GM19452 (cell line): ENCODE measurements at regions not wholly inside any gene's neighbourhood (a gene's known extent, or its start where the extent isn't known, plus 50 kb on each side); places are given as distances from the start of the nearest gene placed in this dataset.

Source experiments
- ATAC-seq: cut with Tn5 transposase; IDR thresholded peaks from one replicate; pipeline ENCODE4 v1.9.1; 2021; ENCODE audit not compliant: unreplicated experiment

DNA sequence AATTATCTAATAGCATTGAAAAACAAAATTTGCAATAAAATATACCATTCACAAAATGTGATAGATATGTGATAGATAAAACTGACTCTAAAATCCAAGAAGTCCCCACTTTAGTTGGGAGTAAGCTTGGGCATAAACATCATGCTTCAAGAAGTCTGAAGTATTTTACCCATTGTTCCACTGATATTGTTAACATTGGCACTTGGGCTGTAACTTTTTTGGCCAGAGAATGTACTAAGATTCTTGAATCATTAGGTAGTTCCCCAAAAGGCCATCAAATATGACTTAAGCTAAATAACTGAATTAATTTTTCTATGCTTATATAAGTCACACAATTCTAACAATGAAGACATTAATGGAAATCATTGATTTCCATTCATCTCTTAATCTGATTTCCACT, 413.6 kb downstream of the CDH2 start:
- ATAC-seq = no peak

DNA sequence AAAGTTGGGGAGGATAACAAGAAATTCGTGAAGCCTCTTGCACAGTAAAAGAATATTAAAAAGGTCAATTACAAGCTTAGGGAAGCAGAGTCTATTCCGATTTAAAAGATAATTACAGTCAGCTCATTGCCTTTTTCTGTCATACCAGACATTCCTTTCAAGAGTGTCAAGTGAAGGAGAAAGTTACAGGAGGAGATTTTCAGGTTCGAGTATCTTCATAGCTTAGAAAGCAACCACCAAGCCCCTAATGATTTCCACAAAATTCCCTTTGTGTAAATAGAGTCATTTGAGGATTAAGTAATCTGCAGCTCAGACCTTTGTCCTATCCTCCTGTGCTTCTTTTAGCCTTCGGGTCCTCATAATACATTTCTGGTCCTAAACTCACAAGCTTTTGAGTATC, 414.9 kb downstream of the CDH2 start:
- ATAC-seq = no peak

DNA sequence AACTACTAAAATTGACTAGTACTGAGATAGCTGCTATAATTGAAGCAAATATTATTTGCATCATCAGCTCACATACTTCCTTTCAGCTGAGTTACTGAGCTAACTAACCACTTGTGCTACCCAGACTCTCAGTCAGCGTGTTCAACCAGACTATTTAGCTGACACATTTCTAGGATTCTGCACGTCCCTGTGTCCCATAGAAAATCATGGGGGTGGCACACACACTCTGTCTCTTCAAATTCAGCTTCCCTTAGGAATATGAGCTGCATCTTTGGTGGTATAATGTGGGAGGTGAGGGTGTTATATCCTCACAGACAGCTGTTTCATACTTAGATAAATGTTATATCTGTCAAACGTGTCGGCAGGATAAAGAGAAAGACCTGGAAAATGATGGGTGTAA, 424.0 kb downstream of the CDH2 start:
- no peak for ATAC-seq

- ATAC-seq = no peak
Observed at GRCh38 chr18:27750923-27751322, 426.0 kb downstream of the CDH2 start.

- no peak for ATAC-seq
Observed at GRCh38 chr18:27750014-27750413, 426.9 kb downstream of the CDH2 start.

GRCh38 chr18:27749194-27749593, 427.7 kb downstream of the CDH2 start:
- no peak for ATAC-seq

DNA sequence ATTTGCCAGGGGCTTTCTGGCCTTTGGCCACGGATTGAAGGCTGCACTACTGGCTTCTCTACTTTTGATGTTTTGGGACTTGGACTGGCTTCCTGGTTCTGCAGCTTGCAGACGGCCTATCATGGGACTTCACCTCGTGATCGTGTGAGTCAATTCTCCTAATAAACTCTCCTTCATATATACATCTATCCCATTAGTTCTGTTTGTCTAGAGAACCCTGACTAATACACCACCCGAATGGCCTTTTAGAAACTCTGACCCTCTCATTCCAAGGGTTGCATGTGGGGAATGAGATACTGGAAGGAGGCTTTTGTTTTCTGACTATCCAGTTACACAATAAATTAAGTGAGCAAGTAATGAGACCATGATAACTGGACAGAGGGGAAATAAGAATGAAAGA, 430.7 kb downstream of the CDH2 start:
- no peak for ATAC-seq

GRCh38 chr18:27735117-27735516, 441.8 kb downstream of the CDH2 start:
- ATAC-seq = no peak

DNA sequence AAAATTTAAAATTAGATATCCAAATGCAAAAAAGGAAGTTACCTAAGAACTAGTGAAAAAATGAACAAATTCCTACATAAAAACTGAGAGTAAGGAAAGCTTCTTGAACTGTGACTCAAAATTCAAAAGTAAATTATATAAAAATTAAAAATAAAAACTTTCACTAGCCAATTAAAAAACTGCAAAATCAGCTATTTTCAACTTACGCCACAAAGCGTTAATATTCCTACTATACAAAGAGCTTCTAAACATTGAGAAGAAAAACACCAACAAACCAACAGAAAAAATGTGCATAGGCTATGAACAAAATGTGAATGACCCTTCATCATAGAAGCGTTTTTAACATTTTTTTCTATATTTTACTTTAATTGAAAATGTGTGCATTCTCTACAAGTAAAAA, 445.7 kb downstream of the CDH2 start:
- no peak for ATAC-seq

- ATAC-seq = no peak
Observed at GRCh38 chr18:27728659-27729058, 448.3 kb downstream of the CDH2 start.

- no peak for ATAC-seq
Observed at GRCh38 chr18:27724362-27724761, 452.6 kb downstream of the CDH2 start.

- no peak for ATAC-seq
Observed at GRCh38 chr18:27723168-27723567, 453.8 kb downstream of the CDH2 start.

DNA sequence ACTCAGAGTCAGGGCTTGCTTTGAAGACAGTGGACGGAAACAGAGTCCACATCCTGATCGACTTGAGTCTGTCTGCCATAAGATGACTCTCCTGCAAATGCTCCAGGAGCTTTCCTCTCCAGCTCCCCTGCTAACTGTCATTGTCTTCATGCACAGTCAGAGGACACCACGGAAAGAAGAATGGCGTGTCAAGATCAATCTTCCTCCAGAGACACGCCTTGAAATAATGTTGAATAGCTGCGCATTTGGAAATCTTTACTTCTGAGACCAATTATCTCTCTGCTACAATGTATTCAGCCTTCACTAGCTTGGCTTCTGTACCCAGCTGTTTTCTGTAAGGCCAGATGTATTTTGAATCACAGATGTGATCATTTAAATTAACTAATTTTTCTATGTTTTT, 457.2 kb downstream of the CDH2 start:
- no peak for ATAC-seq

- ATAC-seq = no peak
Observed at GRCh38 chr18:27717816-27718215, 459.1 kb downstream of the CDH2 start.

GRCh38 chr18:27717250-27717649, 459.7 kb downstream of the CDH2 start:
- ATAC-seq = no peak

DNA sequence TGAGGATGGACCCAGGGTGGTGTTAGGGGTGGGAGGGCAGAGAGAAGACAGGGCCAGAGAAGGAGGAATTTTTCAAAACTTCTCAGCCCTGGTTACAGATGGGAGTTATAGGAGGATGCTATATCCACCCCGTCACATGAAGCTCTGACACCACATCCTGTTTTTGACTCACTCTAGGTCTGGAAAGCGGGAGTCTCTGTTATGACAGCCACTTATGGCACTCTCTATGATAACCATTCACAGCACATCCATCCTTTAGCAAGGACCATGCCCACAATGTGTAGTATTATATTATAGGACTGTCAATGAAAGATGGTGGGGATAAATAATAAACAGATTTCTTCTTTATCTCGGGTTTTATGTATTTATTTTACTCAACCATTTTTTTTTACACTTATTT, 461.2 kb downstream of the CDH2 start:
- no peak for ATAC-seq

DNA sequence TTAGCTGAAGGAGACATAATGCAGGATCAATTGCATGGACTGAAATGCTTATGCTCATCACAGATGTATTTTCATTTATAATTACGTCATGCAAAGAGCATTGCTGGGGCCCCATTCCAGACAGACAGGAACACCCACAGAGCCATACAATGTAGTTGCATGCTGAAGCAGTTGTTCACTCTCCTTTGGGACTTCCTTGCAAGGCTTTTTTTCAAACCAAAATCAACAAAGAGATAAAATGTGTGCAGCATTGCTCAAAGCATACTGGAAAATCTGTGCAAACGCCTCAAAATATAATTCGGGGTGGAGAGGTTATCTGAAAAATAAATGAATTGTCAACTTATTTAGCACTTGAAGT, 463.2 kb downstream of the CDH2 start:
- no peak for ATAC-seq

- no peak for ATAC-seq
Observed at GRCh38 chr18:27713037-27713737, 463.7 kb downstream of the CDH2 start.

DNA sequence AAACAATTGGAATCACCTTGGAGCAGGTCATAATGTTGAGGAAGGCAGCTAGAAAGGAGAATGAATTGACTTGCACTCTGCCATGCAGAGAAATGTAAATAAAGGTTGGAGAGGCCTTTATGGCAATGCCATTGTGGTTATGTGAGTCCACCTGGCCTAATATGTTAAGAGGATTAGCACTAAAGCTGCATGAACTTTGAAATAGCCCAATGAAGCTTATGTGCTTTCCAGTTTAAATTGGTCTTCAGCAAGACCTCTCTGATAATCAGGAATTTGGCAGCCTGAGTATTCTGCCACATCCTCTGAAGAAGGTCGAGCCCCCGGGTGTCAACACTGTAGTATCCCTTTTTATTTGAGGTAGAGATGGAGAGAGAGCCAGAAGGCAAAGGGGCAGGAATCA, 464.9 kb downstream of the CDH2 start:
- ATAC-seq = no peak

GRCh38 chr18:27711382-27711781, 465.5 kb downstream of the CDH2 start:
- no peak for ATAC-seq

GRCh38 chr18:27709344-27709743, 467.6 kb downstream of the CDH2 start:
- ATAC-seq = no peak

DNA sequence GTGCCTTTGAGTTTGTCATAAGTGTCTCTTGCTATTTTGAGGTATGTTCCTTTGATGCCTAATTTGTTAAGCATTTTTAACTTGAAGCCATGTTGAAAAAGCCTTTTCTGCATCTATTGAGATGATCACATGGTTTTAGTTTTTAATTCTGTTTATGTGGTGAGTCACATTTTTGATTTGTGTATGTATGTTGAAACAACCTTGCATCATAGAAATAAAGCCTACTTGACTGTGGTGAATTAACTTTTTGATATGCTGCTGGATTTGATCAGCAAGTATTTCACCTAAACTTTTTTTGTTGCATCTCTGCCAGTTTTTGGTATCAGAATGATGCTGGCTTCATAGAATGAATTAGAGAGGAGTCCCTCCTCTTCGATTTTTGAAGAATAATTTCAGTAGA, 469.7 kb downstream of the CDH2 start:
- ATAC-seq = no peak

DNA sequence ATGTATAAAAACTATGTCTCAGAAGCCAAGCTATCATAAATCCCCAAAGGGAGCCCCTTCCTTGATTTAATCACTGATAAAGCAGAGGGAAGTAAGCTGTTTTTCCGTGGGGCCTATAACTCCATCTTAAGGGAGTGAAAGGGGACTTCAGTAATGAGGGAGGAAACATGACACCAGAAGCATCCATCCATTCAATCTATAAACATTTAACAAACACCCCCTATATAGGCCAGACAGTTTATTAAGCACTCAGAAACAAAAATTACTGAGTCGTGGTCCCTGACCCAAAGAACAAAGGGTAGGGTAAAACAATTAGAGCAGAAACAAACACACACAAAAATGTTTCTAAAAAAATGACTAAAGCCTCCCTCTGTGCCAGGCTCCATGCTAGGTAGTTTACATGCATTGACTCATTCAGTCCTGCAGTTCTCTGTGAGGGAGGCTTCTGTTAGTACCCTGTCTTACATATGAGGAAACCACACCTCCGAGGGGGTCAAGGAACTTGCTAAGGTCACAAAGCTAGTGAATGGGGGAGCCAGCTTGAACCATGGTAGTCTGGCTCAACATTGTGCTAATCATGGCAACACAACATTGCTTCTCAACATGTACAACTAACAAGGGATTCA, 472.1 kb downstream of the CDH2 start:
- ATAC-seq = no peak
